Activated CD8-positive, alpha-beta memory T cell treated with anti-CD3 and anti-CD28 coated beads for 36 hours (primary cell): ENCODE measurements at regions not wholly inside any gene's neighbourhood (a gene's known extent, or its start where the extent isn't known, plus 50 kb on each side); places are given as distances from the start of the nearest gene placed in this dataset.

Experiments used
- CTCF ChIA-PET: fragments of 350-600 bp; sonication (Branson Sonifier 250); formaldehyde crosslinking; loops from one replicate; lab custom pipeline; 2021; ENCODE audit warnings: antibody characterized with exemption; lab: Charles Lee
- POLR2A ChIA-PET: fragments of 350-600 bp; sonication (Branson Sonifier 250); formaldehyde crosslinking; loops from one replicate; lab custom pipeline; 2021; ENCODE audit warnings: antibody characterized with exemption; lab: Charles Lee

GRCh38 chrX:97666890-97667289 lies 783.2 kb downstream of the RPA4 start:
- CTCF ChIA-PET = no interaction called here
- POLR2A ChIA-PET = no interaction called here

- ChIA-PET POLR2A (no interaction called here), CTCF (no interaction called here)
Observed at GRCh38 chrX:97668126-97668525, 784.4 kb downstream of the RPA4 start.

GRCh38 chrX:97672138-97672537 lies 788.4 kb downstream of the RPA4 start:
- CTCF ChIA-PET = no interaction called here

GRCh38 chrX:97672608-97673007 lies 788.9 kb downstream of the RPA4 start:
- POLR2A ChIA-PET = no interaction called here
- CTCF ChIA-PET = no interaction called here

More at GRCh38 chrX:97672138-97672537, 788.4 kb downstream of the RPA4 start:
- POLR2A ChIA-PET = no interaction called here

GRCh38 chrX:97673135-97673534 lies 789.4 kb downstream of the RPA4 start:
- POLR2A ChIA-PET = no interaction called here
- CTCF ChIA-PET = no interaction called here

GRCh38 chrX:97682991-97683840 lies 799.5 kb downstream of the RPA4 start:
- POLR2A ChIA-PET = no interaction called here
- CTCF ChIA-PET = no interaction called here

- ChIA-PET POLR2A (no interaction called here), CTCF (interaction anchor here (1.4 kb wide), 1 partner anchor 915 kb away, joined by 3 read pairs; no protein-coding TSS in a partner anchor)
Observed at GRCh38 chrX:97685753-97686152, 802.0 kb downstream of the RPA4 start.

- ChIA-PET CTCF (no interaction called here), POLR2A (no interaction called here)
Observed at GRCh38 chrX:97691901-97692455, 808.3 kb downstream of the RPA4 start.

- ChIA-PET POLR2A (no interaction called here), CTCF (no interaction called here)
Observed at GRCh38 chrX:97692575-97692974, 808.9 kb downstream of the RPA4 start.

- CTCF ChIA-PET = no interaction called here
- POLR2A ChIA-PET = no interaction called here
Observed at GRCh38 chrX:97700547-97700946, 816.8 kb downstream of the RPA4 start.

GRCh38 chrX:97704474-97704873 lies 820.8 kb downstream of the RPA4 start:
- POLR2A ChIA-PET = no interaction called here

GRCh38 chrX:97704881-97705280 lies 821.2 kb downstream of the RPA4 start:
- CTCF ChIA-PET = no interaction called here
- POLR2A ChIA-PET = no interaction called here

More at GRCh38 chrX:97704474-97704873, 820.8 kb downstream of the RPA4 start:
- CTCF ChIA-PET = no interaction called here

- ChIA-PET POLR2A (no interaction called here), CTCF (no interaction called here)
Observed at GRCh38 chrX:97705936-97706335, 822.2 kb downstream of the RPA4 start.

- CTCF ChIA-PET = no interaction called here
- POLR2A ChIA-PET = no interaction called here
Observed at GRCh38 chrX:97714072-97714471, 830.4 kb downstream of the RPA4 start.

- ChIA-PET CTCF (no interaction called here), POLR2A (no interaction called here)
Observed at GRCh38 chrX:97728215-97728614, 844.5 kb downstream of the RPA4 start.

- ChIA-PET POLR2A (no interaction called here), CTCF (interaction anchor here (0.7 kb wide), 1 partner anchor 23 kb away, joined by 4 read pairs; no protein-coding TSS in a partner anchor)
Observed at GRCh38 chrX:97740044-97740443, 856.3 kb downstream of the RPA4 start.

GRCh38 chrX:97740886-97741285 lies 857.2 kb downstream of the RPA4 start:
- ChIA-PET POLR2A (no interaction called here), CTCF (interaction anchor here (0.6 kb wide), 1 partner anchor 735 kb away, joined by 3 read pairs; no protein-coding TSS in a partner anchor)

- POLR2A ChIA-PET = no interaction called here
- CTCF ChIA-PET = interaction anchor here (0.6 kb wide), 1 partner anchor 955 kb away, joined by 3 read pairs; no protein-coding TSS in a partner anchor
Observed at GRCh38 chrX:97743014-97743413, 859.3 kb downstream of the RPA4 start.

- ChIA-PET POLR2A (no interaction called here), CTCF (no interaction called here)
Observed at GRCh38 chrX:97747346-97747745, 863.6 kb downstream of the RPA4 start.

GRCh38 chrX:97751016-97751415 lies 867.3 kb downstream of the RPA4 start:
- ChIA-PET POLR2A (no interaction called here), CTCF (no interaction called here)

GRCh38 chrX:97751735-97752134 lies 868.0 kb downstream of the RPA4 start:
- ChIA-PET POLR2A (no interaction called here), CTCF (no interaction called here)
